Vagina (tissue), 2 donors: ENCODE measurements at regions not wholly inside any gene's neighbourhood (a gene's known extent, or its start where the extent isn't known, plus 50 kb on each side); places are given as distances from the start of the nearest gene placed in this dataset.

Experiments used
- DNase-seq, 2 donors: peaks; one replicate each; pipeline ENCODE4 v3.0.0-alpha.2; 2017; ENCODE audit errors: extremely low spot score in 2 of 2
- H3K27ac ChIP-seq: fragments of 200-600 bp; sonication (generic); one replicate; pipeline ENCODE4 v1.5.1; 2019
- H3K27me3 ChIP-seq: fragments of 200-600 bp; sonication (generic); one replicate; pipeline ENCODE4 v1.5.1; 2019
- H3K36me3 ChIP-seq, 2 donors: fragments of 200-600 bp; sonication (generic); one replicate each; pipeline ENCODE4 v1.5.1; 2017 to 2019
- H3K4me1 ChIP-seq: fragments of 200-600 bp; sonication (generic); one replicate; pipeline ENCODE4 v1.5.1; 2019
- H3K4me3 ChIP-seq, 2 donors: fragments of 200-600 bp; sonication (generic); 1 replicate in 1 of 2; 2 replicates in 1 of 2; pipeline ENCODE4 v1.5.1; 2016 to 2019
- H3K9me3 ChIP-seq: fragments of 200-600 bp; sonication (generic); one replicate; pipeline ENCODE4 v1.5.1; 2019
- POLR2A ChIP-seq, 2 donors: fragments of 450-650 bp; IDR thresholded peaks; one replicate each; pipeline ENCODE4 v1.6.1; 2017; ENCODE audit warnings: antibody characterized with exemption in 2 of 2, mild to moderate bottlenecking in 2 of 2, moderate library complexity in 2 of 2
- POLR2AphosphoS5 ChIP-seq, 2 donors: sonication (generic); formaldehyde crosslinking; IDR thresholded peaks; one replicate each; pipeline ENCODE4 v1.9.0; 2017; ENCODE audit warnings: antibody characterized with exemption in 2 of 2, mild to moderate bottlenecking in 2 of 2, low read depth in 1 of 2; ENCODE audit not compliant: insufficient read depth in 1 of 2
- intact Hi-C: fragments of 100-400 bp; cut with DNase I; formaldehyde crosslinking; loops from one replicate; pipeline ENCODE4 v1.15.1; 2023
- TF ChIP-seq, protein P1 (sequence below), 3 experiments: fragments of 450-650 bp in 2 of 3; fragments of 200-600 bp in 1 of 3; sonication (generic) in 1 of 3; IDR thresholded peaks; one replicate each; pipeline ENCODE4 v1.5.1; 2017 to 2019; ENCODE audit warnings: antibody characterized with exemption in 3 of 3, mild to moderate bottlenecking in 2 of 3, moderate library complexity in 2 of 3

DNA sequence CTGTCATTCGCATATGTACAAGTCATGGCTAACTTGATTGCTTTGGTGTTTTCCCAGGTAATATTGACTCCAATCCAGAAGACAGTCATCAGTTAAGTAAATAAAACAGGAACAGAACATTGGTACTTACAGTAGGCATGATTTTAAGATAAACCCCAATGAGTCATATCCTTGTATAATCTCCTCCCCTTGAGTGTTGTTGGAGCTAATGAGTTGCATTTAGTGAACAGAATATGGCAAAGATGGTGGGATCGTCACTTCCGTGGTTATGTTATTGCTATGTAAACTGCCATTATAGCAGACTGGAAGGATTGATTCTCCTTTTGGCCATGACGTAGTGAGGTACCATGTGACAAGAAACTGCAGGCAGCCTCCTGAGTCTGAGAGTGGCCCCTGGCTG is 102.2 kb downstream of the TMX1 start:
- no peak for TF ChIP-seq POLR2A (IDR thresholded peaks at IDR 0.05)
- TF ChIP-seq, protein P1, sequence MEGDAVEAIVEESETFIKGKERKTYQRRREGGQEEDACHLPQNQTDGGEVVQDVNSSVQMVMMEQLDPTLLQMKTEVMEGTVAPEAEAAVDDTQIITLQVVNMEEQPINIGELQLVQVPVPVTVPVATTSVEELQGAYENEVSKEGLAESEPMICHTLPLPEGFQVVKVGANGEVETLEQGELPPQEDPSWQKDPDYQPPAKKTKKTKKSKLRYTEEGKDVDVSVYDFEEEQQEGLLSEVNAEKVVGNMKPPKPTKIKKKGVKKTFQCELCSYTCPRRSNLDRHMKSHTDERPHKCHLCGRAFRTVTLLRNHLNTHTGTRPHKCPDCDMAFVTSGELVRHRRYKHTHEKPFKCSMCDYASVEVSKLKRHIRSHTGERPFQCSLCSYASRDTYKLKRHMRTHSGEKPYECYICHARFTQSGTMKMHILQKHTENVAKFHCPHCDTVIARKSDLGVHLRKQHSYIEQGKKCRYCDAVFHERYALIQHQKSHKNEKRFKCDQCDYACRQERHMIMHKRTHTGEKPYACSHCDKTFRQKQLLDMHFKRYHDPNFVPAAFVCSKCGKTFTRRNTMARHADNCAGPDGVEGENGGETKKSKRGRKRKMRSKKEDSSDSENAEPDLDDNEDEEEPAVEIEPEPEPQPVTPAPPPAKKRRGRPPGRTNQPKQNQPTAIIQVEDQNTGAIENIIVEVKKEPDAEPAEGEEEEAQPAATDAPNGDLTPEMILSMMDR (IDR thresholded peaks at IDR 0.05): no peak
- peak in 1 of 2 donors; percentile 22 for TF ChIP-seq POLR2AphosphoS5 (IDR thresholded peaks at IDR 0.05; ENCODE audit: insufficient read depth in 1 of 2, low read depth in 1 of 2)
- H3K27ac ChIP-seq: no peak overlapping the region
- DNase-seq: no peak
- no peaks in the 10 kb centered on the region for H3K9me3 ChIP-seq
- no peak overlapping the region for H3K4me3 ChIP-seq
- H3K27me3 ChIP-seq: no peaks in the 10 kb centered on the region
- intact Hi-C loops: no loop called here
- no peaks in the 10 kb centered on the region for H3K36me3 ChIP-seq
- H3K4me1 ChIP-seq: peaks cover 6% of the 10 kb centered on the region

GRCh38 chr14:51351997-51352396 is 112.0 kb downstream of the TMX1 start:
- H3K36me3 ChIP-seq: no peaks in the 10 kb centered on the region
- H3K9me3 ChIP-seq: no peaks in the 10 kb centered on the region
- peaks cover under 1% of the 10 kb centered on the region for H3K4me1 ChIP-seq
- H3K4me3 ChIP-seq: no peak overlapping the region
- no peak overlapping the region for H3K27ac ChIP-seq
- no peak for DNase-seq
- no peaks in the 10 kb centered on the region for H3K27me3 ChIP-seq
- TF ChIP-seq, protein P1 (IDR thresholded peaks at IDR 0.05): no peak
- TF ChIP-seq POLR2AphosphoS5 (IDR thresholded peaks at IDR 0.05; ENCODE audit: insufficient read depth in 1 of 2, low read depth in 1 of 2) (no peak), POLR2A (IDR thresholded peaks at IDR 0.05) (no peak)
- intact Hi-C loops: no loop called here

DNA sequence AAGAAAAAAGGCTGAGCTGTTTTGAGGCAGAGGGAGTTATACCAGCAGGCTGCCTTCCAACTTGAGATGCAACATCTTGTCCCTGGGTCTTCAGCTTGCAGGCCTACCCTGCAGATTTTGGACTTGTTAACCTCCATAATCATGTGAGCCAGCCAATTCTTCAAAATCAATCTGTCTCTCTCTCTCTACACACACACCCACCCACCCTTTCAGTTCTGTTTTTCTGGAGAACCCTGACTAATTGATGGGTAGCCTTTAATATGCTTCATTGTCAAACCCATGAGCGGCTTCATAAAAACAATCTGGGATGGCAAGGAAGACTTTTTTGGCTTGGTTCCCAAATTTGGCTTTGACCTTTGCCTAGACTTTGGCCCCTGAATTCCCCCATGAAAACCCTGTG is 113.9 kb downstream of the TMX1 start:
- TF ChIP-seq POLR2AphosphoS5 (IDR thresholded peaks at IDR 0.05; ENCODE audit: insufficient read depth in 1 of 2, low read depth in 1 of 2) (no peak), POLR2A (IDR thresholded peaks at IDR 0.05) (no peak)
- TF ChIP-seq, protein P1 (IDR thresholded peaks at IDR 0.05): no peak
- intact Hi-C loops: no loop called here

DNA sequence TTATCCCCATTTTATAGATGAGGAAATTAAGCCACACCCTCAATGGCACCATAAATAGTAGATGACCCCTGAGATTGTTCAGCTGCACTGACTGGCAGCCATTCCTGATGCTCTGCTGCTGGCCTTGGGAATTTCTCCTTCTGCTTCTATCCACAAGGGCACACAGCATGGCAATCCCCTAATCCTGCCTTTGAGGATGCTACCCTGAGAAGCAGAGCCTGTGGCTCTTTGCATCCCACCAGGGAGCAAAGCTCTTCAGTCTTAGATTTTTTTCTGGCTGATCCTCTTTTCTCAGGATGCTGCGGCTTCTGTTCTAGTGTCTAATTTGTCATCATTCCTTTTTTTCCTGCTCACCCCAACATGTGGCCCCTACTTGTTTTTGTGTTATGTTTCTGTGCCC is 114.8 kb downstream of the TMX1 start:
- no peaks in the 10 kb centered on the region for H3K9me3 ChIP-seq
- H3K36me3 ChIP-seq: no peaks in the 10 kb centered on the region
- no peaks in the 10 kb centered on the region for H3K27me3 ChIP-seq
- TF ChIP-seq POLR2A (IDR thresholded peaks at IDR 0.05): no peak
- no peak for TF ChIP-seq POLR2AphosphoS5 (IDR thresholded peaks at IDR 0.05; ENCODE audit: insufficient read depth in 1 of 2, low read depth in 1 of 2)
- TF ChIP-seq, protein P1 (IDR thresholded peaks at IDR 0.05): no peak
- no peak overlapping the region for H3K4me3 ChIP-seq
- H3K4me1 ChIP-seq: peaks cover 5% of the 10 kb centered on the region
- no peak for DNase-seq
- intact Hi-C loops: no loop called here
- H3K27ac ChIP-seq: no peak overlapping the region

More for the DNA sequence above, 113.9 kb downstream of the TMX1 start:
- H3K36me3 ChIP-seq: no peaks in the 10 kb centered on the region
- H3K4me1 ChIP-seq: peaks cover 5% of the 10 kb centered on the region
- no peaks in the 10 kb centered on the region for H3K27me3 ChIP-seq
- DNase-seq: no peak
- no peak overlapping the region for H3K27ac ChIP-seq
- H3K9me3 ChIP-seq: no peaks in the 10 kb centered on the region
- H3K4me3 ChIP-seq: no peak overlapping the region

- H3K4me1 ChIP-seq: peaks cover 5% of the 10 kb centered on the region
- DNase-seq: no peak
- intact Hi-C loops: no loop called here
- no peaks in the 10 kb centered on the region for H3K36me3 ChIP-seq
- no peak overlapping the region for H3K4me3 ChIP-seq
- H3K27me3 ChIP-seq: no peaks in the 10 kb centered on the region
- TF ChIP-seq POLR2A (IDR thresholded peaks at IDR 0.05) (no peak), POLR2AphosphoS5 (IDR thresholded peaks at IDR 0.05; ENCODE audit: insufficient read depth in 1 of 2, low read depth in 1 of 2) (no peak)
- TF ChIP-seq, protein P1 (IDR thresholded peaks at IDR 0.05): no peak
- H3K9me3 ChIP-seq: no peaks in the 10 kb centered on the region
- H3K27ac ChIP-seq: no peak overlapping the region
These were observed 116.3 kb downstream of the TMX1 start for GRCh38 chr14:51356381-51356780.
